ENCODE measurements at regions not wholly inside any gene's neighbourhood (a gene's known extent, or its start where the extent isn't known, plus 50 kb on each side); places are given as distances from the start of the nearest gene placed in this dataset.

DNA sequence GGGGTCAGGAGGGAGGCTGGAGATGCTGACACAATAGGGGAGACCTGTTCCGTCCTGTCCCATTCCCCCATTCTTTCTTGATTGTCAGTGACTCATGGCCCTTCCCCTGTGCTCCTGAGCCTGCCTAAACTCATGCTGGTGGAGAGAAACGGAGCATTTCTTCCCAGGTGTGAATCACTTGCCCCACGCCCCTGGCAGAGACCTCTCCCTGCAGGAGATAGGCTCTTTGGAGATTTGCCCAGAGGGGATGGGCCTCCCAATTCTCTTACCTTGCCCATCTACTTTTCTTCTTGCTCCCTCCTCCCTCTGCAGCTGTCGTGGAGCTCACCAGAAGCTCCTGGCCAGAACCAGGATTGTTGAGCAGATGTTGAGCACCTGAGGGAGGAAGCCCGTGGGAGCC, 121.9 kb upstream of the OR9Q1 start:
- DNase-seq, result no peak
- TF ChIP-seq CTCF (IDR thresholded peaks at IDR 0.05), result no peak
- intact Hi-C loops (cut with DNase I, micrococcal nuclease), result no loop called here
- H3K27ac ChIP-seq (ENCODE audit: low read depth in 1 of 2, low read length in 2 of 2), result no peak overlapping the region
- H3K27me3 ChIP-seq (ENCODE audit: control insufficient read depth in 1 of 2, insufficient read depth in 2 of 2, low read length in 2 of 2), result peaks cover 0 to 13% of the 10 kb centered on the region in 2 experiments
- Mint-ChIP-seq H3K4me3 (no peak overlapping the region), H3K4me1 (ENCODE audit: low read depth) (no peaks in the 10 kb centered on the region), H3K27ac (no peak overlapping the region), H3K36me3 (ENCODE audit: low read depth) (no peaks in the 10 kb centered on the region), H3K27me3 (peaks cover 27% of the 10 kb centered on the region), H3K9me3 (no peaks in the 10 kb centered on the region)
- CTCF ChIA-PET, result no interaction called here
- no peaks in the 10 kb centered on the region for H3K4me1 ChIP-seq (ENCODE audit: insufficient read depth, low read length)
- no peak overlapping the region for H3K4me3 ChIP-seq (ENCODE audit: low read length)
- no peaks in the 10 kb centered on the region for H3K36me3 ChIP-seq (ENCODE audit: insufficient read depth, low read length)
- POLR2A ChIA-PET, result no interaction called here
- H3K9me3 ChIP-seq (ENCODE audit: control insufficient read depth in 1 of 2, insufficient read depth in 1 of 2, low read length in 2 of 2), result no peaks in the 10 kb centered on the region
- ATAC-seq (ENCODE audit: poor library complexity), result no peak

DNA sequence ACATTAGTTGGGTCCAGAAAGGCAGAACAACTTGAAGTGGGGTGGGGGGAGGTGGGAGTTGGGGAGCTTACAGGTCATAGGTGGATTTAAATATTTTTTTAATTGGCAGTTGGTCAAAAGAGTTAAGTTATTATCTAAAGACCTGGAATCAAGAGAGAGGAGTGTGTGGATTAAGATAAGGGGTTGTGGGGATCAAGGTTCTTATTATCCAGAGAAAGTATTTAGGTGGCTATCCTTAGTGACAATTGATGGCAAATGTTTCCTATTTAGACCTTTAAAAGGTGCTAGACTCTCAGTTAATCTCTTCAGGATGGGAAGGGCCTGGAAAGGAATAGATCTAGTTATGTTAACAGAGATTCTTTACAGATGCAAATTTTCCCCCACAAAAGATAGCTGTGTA, 120.7 kb upstream of the OR9Q1 start:
- H3K27ac ChIP-seq (ENCODE audit: low read depth in 1 of 2, low read length in 2 of 2), result no peak overlapping the region
- H3K4me1 ChIP-seq (ENCODE audit: insufficient read depth, low read length), result no peaks in the 10 kb centered on the region
- no peaks in the 10 kb centered on the region for H3K4me1 Mint-ChIP-seq (ENCODE audit: low read depth)
- no peak overlapping the region for H3K4me3 ChIP-seq (ENCODE audit: low read length)
- no peak overlapping the region for H3K27ac Mint-ChIP-seq
- no peak overlapping the region for H3K4me3 Mint-ChIP-seq
- DNase-seq (no peak), ATAC-seq (ENCODE audit: poor library complexity) (no peak)
- TF ChIP-seq CTCF (IDR thresholded peaks at IDR 0.05), result no peak
- ChIA-PET CTCF (no interaction called here), POLR2A (no interaction called here)
- intact Hi-C loops (cut with DNase I, micrococcal nuclease), result no loop called here
- no peaks in the 10 kb centered on the region for H3K9me3 ChIP-seq (ENCODE audit: control insufficient read depth in 1 of 2, insufficient read depth in 1 of 2, low read length in 2 of 2)
- H3K9me3 Mint-ChIP-seq, result no peaks in the 10 kb centered on the region
- H3K36me3 Mint-ChIP-seq (ENCODE audit: low read depth), result no peaks in the 10 kb centered on the region
- peaks cover 20% of the 10 kb centered on the region for H3K27me3 Mint-ChIP-seq
- no peaks in the 10 kb centered on the region for H3K36me3 ChIP-seq (ENCODE audit: insufficient read depth, low read length)
- H3K27me3 ChIP-seq (ENCODE audit: control insufficient read depth in 1 of 2, insufficient read depth in 2 of 2, low read length in 2 of 2), result peaks cover 0 to 9% of the 10 kb centered on the region in 2 experiments

DNA sequence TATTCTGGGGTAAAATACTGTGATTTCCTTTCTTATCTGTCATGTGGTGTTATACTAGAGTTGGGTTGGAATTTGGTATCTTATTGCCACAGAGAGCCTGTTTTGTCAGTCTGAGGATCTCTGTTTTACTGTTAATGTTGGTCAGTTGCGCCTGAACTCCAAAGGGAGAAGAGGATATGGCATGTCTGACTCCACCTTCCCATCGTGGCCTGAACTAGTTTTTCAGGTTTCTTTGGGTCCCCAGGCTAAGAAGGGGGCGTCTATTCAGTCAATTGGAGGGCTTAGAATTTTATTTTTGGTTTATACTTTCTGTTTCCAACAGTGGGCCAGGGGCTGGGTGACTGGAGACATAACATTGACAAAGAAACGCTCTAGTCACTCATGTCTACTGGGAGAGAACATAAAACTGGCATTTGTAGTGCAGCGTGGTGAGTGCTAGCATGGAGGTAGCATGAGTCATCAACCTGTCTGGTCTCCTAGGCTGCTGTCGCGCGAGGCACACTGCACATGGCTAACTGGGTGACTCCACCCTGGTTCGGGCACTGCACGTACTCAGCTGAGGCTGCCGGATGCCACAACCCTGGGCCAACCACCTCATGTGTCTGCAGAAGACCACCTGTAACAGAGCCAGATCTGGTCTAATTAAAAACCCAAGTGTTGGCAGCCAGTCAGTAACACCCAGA, 120.1 kb upstream of the OR9Q1 start:
- Histone ChIP-seq H3K27me3 (ENCODE audit: control insufficient read depth in 1 of 2, insufficient read depth in 2 of 2, low read length in 2 of 2) (peaks cover 0 to 4% of the 10 kb centered on the region in 2 experiments), H3K4me1 (ENCODE audit: insufficient read depth, low read length) (no peaks in the 10 kb centered on the region), H3K9me3 (ENCODE audit: control insufficient read depth in 1 of 2, insufficient read depth in 1 of 2, low read length in 2 of 2) (no peaks in the 10 kb centered on the region), H3K36me3 (ENCODE audit: insufficient read depth, low read length) (no peaks in the 10 kb centered on the region), H3K27ac (ENCODE audit: low read depth in 1 of 2, low read length in 2 of 2) (no peak overlapping the region), H3K4me3 (ENCODE audit: low read length) (no peak overlapping the region)
- no peak for TF ChIP-seq CTCF (IDR thresholded peaks at IDR 0.05)
- Mint-ChIP-seq H3K27me3 (peaks cover 14% of the 10 kb centered on the region), H3K4me3 (no peak overlapping the region), H3K9me3 (no peaks in the 10 kb centered on the region), H3K36me3 (ENCODE audit: low read depth) (no peaks in the 10 kb centered on the region), H3K4me1 (ENCODE audit: low read depth) (no peaks in the 10 kb centered on the region), H3K27ac (no peak overlapping the region)
- DNase-seq (peak in 5 of 14 experiments; percentile 5 to 39 (median 15)), ATAC-seq (ENCODE audit: poor library complexity) (no peak)
- ChIA-PET POLR2A (interaction anchor here (0.6 kb wide), 1 partner anchor 461 kb away, joined by 3 read pairs; no protein-coding TSS in a partner anchor), CTCF (no interaction called here)
- intact Hi-C loops (cut with DNase I, micrococcal nuclease), result no loop called here

Data from CD4-positive, alpha-beta T cell (primary cell).